ENCODE measurements at regions not wholly inside any gene's neighbourhood (a gene's known extent, or its start where the extent isn't known, plus 50 kb on each side); places are given as distances from the start of the nearest gene placed in this dataset.
"Not testable (repeated sequence)": the region's sequence is repeated elsewhere in the genome, so short reads cannot be mapped to it uniquely, and the experiment has no call there.

DNA sequence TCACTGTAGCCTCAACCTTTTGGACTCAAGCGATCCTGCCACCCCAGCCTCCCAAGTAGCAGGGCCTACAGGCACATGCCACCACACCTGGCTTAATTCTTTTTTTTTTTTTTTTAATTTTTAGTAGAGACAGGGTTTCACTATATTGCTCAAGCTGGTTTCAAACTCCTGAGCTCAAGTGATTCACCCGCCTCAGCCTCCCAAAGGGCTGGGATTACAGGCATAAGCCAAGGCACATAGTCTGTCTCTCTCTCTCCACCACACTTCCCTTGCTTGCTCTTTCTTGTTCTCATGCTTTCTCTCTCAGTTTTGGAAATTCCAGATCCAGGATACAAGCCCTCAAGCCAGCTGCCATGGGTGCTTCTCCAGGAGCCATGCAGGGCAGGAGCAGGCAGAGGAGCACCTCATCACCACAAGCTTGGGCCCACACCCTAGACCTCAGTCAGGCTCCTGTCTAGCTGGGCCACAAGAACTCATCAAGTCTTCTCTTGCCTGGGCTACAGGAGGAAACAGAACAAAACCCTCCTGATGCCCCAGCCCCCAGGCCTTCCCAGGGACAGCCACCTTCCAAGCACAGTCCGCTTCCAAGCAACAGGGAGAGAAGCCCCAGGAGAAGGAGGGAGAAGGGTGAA lies 145.3 kb upstream of the LPP start:
- DNase-seq, result no peak
- TF ChIP-seq, protein P1, sequence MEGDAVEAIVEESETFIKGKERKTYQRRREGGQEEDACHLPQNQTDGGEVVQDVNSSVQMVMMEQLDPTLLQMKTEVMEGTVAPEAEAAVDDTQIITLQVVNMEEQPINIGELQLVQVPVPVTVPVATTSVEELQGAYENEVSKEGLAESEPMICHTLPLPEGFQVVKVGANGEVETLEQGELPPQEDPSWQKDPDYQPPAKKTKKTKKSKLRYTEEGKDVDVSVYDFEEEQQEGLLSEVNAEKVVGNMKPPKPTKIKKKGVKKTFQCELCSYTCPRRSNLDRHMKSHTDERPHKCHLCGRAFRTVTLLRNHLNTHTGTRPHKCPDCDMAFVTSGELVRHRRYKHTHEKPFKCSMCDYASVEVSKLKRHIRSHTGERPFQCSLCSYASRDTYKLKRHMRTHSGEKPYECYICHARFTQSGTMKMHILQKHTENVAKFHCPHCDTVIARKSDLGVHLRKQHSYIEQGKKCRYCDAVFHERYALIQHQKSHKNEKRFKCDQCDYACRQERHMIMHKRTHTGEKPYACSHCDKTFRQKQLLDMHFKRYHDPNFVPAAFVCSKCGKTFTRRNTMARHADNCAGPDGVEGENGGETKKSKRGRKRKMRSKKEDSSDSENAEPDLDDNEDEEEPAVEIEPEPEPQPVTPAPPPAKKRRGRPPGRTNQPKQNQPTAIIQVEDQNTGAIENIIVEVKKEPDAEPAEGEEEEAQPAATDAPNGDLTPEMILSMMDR (IDR thresholded peaks at IDR 0.05; ENCODE audit: partially characterized antibody, unreplicated experiment), result no peak
- H3K36me3 Mint-ChIP-seq (ENCODE audit: unreplicated experiment), result peaks cover 10% of the 10 kb centered on the region
- no peaks in the 10 kb centered on the region for H3K27me3 Mint-ChIP-seq (ENCODE audit: unreplicated experiment)
- no peaks in the 10 kb centered on the region for H3K9me3 Mint-ChIP-seq (ENCODE audit: unreplicated experiment)
- H3K4me3 Mint-ChIP-seq (ENCODE audit: unreplicated experiment), result no peak overlapping the region
- H3K27ac Mint-ChIP-seq (ENCODE audit: unreplicated experiment), result no peak overlapping the region
- peaks cover 5% of the 10 kb centered on the region for H3K4me1 Mint-ChIP-seq (ENCODE audit: low read depth, unreplicated experiment)

DNA sequence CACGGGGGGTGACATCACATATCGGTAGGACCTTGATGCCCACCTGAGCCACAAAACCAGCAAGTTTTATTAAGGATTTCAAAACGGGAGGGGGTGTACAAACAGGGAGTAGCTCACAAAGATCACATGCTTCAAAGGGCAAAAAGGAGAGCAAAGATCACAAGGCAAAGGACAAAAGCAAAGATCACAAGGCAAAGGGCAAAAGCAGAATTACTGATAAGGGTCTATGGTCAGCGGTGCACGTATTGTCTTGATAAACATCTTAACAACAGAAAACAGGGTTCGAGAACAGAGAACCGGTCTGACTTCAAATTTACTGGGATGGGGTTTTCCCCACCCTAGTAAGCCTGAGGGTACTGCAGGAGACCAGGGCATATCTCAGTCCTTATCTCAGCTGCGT lies 143.5 kb upstream of the LPP start:
- H3K36me3 Mint-ChIP-seq (ENCODE audit: unreplicated experiment), result peaks cover 10% of the 10 kb centered on the region
- peaks cover 5% of the 10 kb centered on the region for H3K4me1 Mint-ChIP-seq (ENCODE audit: low read depth, unreplicated experiment)
- H3K9me3 Mint-ChIP-seq (ENCODE audit: unreplicated experiment), result no peaks in the 10 kb centered on the region
- no peak overlapping the region for H3K27ac Mint-ChIP-seq (ENCODE audit: unreplicated experiment)
- H3K27me3 Mint-ChIP-seq (ENCODE audit: unreplicated experiment), result no peaks in the 10 kb centered on the region
- H3K4me3 Mint-ChIP-seq (ENCODE audit: unreplicated experiment), result no peak overlapping the region
- no peak for DNase-seq
- TF ChIP-seq, protein P1 (IDR thresholded peaks at IDR 0.05; ENCODE audit: partially characterized antibody, unreplicated experiment), result no peak

DNA sequence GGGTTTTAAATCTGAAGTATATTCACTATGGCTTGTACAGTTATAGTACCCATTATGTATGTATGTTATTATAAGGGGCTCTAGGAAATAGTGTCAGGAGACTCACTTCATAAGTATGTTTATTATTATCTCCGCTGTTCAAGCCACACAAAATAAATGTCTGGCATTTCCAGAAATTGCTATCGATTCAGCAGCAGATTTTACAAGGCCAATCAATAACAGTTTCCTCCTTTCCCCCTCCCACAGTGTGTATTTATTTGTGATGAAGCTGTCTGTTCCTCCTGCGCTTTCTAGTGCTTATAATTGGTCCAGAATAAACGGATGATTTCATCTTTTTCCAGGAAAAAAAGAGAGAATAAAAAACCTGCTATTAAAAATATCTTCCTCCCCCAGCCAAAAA lies 134.2 kb upstream of the LPP start:
- Mint-ChIP-seq H3K4me1 (ENCODE audit: low read depth, unreplicated experiment) (no peaks in the 10 kb centered on the region), H3K4me3 (ENCODE audit: unreplicated experiment) (no peak overlapping the region), H3K36me3 (ENCODE audit: unreplicated experiment) (no peaks in the 10 kb centered on the region), H3K9me3 (ENCODE audit: unreplicated experiment) (no peaks in the 10 kb centered on the region), H3K27me3 (ENCODE audit: unreplicated experiment) (no peaks in the 10 kb centered on the region), H3K27ac (ENCODE audit: unreplicated experiment) (no peak overlapping the region)
- DNase-seq, result no peak
- TF ChIP-seq, protein P1 (IDR thresholded peaks at IDR 0.05; ENCODE audit: partially characterized antibody, unreplicated experiment), result no peak

DNA sequence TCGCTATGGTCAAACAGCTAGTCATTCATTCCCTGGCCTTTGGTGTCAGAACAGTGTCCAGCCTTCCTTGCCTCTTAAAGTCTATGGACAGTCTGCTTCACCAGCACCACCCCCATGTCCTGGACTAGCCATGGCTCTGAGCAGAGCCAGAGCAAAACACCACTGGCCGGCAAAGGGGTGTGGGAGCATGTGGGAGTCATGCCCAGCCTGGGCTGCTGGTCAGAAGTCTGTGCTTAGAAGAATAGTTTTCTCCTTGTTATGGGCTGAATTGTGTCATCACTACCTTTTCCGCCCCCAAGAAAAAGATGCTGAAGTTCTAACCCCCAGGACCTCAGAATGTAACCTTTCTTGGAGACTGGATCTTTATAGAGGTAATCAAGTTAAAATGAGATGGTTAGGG lies 132.9 kb upstream of the LPP start:
- Mint-ChIP-seq H3K9me3 (ENCODE audit: unreplicated experiment) (no peaks in the 10 kb centered on the region), H3K4me1 (ENCODE audit: low read depth, unreplicated experiment) (no peaks in the 10 kb centered on the region), H3K4me3 (ENCODE audit: unreplicated experiment) (no peak overlapping the region), H3K27ac (ENCODE audit: unreplicated experiment) (no peak overlapping the region), H3K36me3 (ENCODE audit: unreplicated experiment) (no peaks in the 10 kb centered on the region), H3K27me3 (ENCODE audit: unreplicated experiment) (no peaks in the 10 kb centered on the region)
- DNase-seq, result no peak
- TF ChIP-seq, protein P1 (IDR thresholded peaks at IDR 0.05; ENCODE audit: partially characterized antibody, unreplicated experiment), result no peak

DNA sequence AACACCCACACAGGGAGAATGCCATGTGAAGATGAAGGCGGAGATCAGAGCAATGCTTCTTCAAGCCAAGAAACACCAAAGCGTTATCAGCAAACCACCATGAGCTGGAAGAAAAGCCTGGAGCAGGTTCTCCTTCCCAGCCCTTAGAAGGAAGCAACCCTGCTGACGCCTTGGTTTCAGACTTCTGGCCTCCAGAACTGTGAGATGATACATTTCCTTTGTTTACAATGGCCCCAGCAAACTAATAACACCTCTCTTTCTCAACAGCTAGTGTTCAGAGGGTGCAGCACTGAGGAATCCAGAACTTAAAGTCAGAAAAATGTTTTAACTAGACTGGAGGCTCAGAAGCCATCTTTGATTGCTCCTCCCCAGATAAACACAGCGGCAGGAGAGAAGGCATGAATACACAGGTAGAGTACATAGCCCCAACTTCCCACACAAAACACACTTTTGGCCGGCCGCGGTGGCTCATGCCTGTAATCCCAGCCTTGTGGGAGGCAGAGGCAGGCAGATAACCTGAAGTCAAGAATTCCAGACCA lies 132.4 kb upstream of the LPP start:
- TF ChIP-seq, protein P1 (IDR thresholded peaks at IDR 0.05; ENCODE audit: partially characterized antibody, unreplicated experiment), result no peak
- no peaks in the 10 kb centered on the region for H3K4me1 Mint-ChIP-seq (ENCODE audit: low read depth, unreplicated experiment)
- H3K9me3 Mint-ChIP-seq (ENCODE audit: unreplicated experiment), result no peaks in the 10 kb centered on the region
- no peak overlapping the region for H3K27ac Mint-ChIP-seq (ENCODE audit: unreplicated experiment)
- no peaks in the 10 kb centered on the region for H3K36me3 Mint-ChIP-seq (ENCODE audit: unreplicated experiment)
- H3K4me3 Mint-ChIP-seq (ENCODE audit: unreplicated experiment), result no peak overlapping the region
- H3K27me3 Mint-ChIP-seq (ENCODE audit: unreplicated experiment), result no peaks in the 10 kb centered on the region
- no peak for DNase-seq

DNA sequence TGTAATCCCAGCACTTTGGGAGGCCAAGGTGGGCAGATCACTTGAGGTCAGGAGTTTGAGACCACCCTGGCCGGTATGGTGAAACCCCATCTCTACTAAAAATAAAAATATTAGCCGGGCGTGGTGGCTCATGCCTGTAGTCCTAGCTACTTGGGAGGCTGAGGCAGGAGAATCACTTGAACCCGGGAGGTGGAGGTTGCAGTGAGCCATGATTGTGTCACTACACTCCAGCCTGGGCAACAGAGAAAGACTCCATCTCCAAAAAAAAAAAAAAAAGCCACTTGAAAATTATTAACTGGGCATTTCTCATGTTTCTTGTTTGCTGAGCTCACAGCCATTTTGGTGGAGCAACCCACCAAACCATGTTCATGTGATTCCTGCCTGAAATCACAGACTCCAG lies 131.1 kb upstream of the LPP start:
- H3K4me3 Mint-ChIP-seq (ENCODE audit: unreplicated experiment); H3K27ac Mint-ChIP-seq (ENCODE audit: unreplicated experiment); H3K27me3 Mint-ChIP-seq (ENCODE audit: unreplicated experiment); H3K36me3 Mint-ChIP-seq (ENCODE audit: unreplicated experiment); DNase-seq; H3K9me3 Mint-ChIP-seq (ENCODE audit: unreplicated experiment); H3K4me1 Mint-ChIP-seq (ENCODE audit: low read depth, unreplicated experiment): not testable (repeated sequence)

All from glutamatergic neuron (in vitro differentiated cells).